ENCODE measurements at regions not wholly inside any gene's neighbourhood (a gene's known extent, or its start where the extent isn't known, plus 50 kb on each side); places are given as distances from the start of the nearest gene placed in this dataset.

DNA sequence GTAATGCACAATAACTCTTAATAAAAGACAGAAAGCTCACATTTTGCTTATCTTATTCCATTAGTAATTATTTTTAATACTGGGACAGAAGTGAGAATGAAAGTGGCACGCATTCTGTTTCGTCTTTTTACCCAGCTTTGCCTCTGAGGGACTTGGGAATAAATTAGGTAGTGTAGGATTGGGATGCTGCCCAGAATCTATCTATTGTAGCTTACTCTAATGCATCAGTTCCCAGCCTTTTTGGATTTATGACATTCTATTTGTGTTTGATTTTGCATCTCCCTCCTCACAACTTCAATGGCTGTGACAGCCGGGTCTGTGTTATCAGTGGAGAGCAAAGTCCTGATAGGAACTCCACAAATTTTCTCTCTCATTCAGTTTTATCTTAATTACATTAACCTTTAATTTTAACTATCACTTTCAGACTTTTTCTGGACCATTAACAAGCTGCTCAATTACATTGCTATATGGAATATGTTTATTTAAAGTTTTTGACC is 62.9 kb upstream of the TULP4 start:
- Histone ChIP-seq H3K4me1 (no peaks in the 10 kb centered on the region), H3K4me3 (no peak overlapping the region), H3K27ac (no peak overlapping the region), H3K4me2 (no peak overlapping the region), H3K9me3 (no peaks in the 10 kb centered on the region)
- CTCF ChIA-PET = interaction anchor here (1.0 kb wide), 1 partner anchor 28 kb away, joined by 3 read pairs; no protein-coding TSS in a partner anchor
- 95% methylated on average over 3 of the region's 3 CpGs for WGBS (ENCODE audit: missing lambda C conversion rate)
- ATAC-seq (no peak), FAIRE-seq (no peak), DNase-seq (ENCODE audit: low read depth in 1 of 2, low spot score in 1 of 2) (no peak)
- POLR2A ChIA-PET = no interaction called here
- TF ChIP-seq, protein P1, sequence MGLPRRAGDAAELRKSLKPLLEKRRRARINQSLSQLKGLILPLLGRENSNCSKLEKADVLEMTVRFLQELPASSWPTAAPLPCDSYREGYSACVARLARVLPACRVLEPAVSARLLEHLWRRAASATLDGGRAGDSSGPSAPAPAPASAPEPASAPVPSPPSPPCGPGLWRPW (IDR thresholded peaks at IDR 0.05) = no peak
- no peak for TF ChIP-seq SREBF2 (IDR thresholded peaks at IDR 0.05)
- no peak for TF ChIP-seq EP300 (IDR thresholded peaks at IDR 0.05)

DNA sequence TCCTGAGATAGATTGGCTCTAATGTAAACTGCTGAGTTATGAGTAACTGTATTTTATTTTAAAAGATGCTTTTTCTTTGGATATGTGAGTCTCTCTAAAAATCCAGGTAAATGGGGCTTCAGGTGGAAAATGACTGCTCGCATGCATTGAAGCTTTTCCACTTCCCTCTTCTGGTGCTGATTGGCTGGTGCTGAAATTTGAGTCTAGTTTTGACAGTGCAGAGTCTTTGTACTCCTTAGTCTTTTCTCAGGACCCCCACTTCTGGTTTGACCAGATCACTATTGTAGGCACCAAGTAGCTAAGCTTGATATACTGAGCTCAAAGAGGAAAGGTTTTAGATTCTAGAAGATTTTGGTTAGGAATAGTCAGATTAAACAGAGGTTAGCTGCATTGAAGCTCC is 60.7 kb upstream of the TULP4 start:
- DNase-seq (ENCODE audit: low read depth in 1 of 2, low spot score in 1 of 2) (no peak), ATAC-seq (no peak), FAIRE-seq (no peak)
- 90% methylated on average over 1 of the region's 1 CpG for WGBS (ENCODE audit: missing lambda C conversion rate)
- POLR2A ChIA-PET = no interaction called here
- Histone ChIP-seq H3K27ac (no peak overlapping the region), H3K4me2 (no peak overlapping the region), H3K9me3 (no peaks in the 10 kb centered on the region), H3K4me1 (no peaks in the 10 kb centered on the region), H3K4me3 (no peak overlapping the region)
- CTCF ChIA-PET = no interaction called here
- TF ChIP-seq ZNF302 (CRISPR knock-in tag; IDR thresholded peaks at IDR 0.05) (no peak), ZC3H11A (IDR thresholded peaks at IDR 0.05) (no peak), POLR2A (IDR thresholded peaks at IDR 0.05; ENCODE audit: low read length) (no peak), RCOR1 (IDR thresholded peaks at IDR 0.05; ENCODE audit: low read depth, low read length) (no peak), JUNB (IDR thresholded peaks at IDR 0.05) (no peak), EP300 (IDR thresholded peaks at IDR 0.05) (no peak), ZSCAN20 (CRISPR knock-in tag; IDR thresholded peaks at IDR 0.05) (no peak), BHLHE40 (IDR thresholded peaks at IDR 0.05; ENCODE audit: low read depth, low read length) (no peak), HEYL (CRISPR knock-in tag; IDR thresholded peaks at IDR 0.05) (no peak), CHD4 (IDR thresholded peaks at IDR 0.05; ENCODE audit: borderline replicate concordance) (no peak), FOXS1 (CRISPR knock-in tag; IDR thresholded peaks at IDR 0.05) (no peak), MAZ (IDR thresholded peaks at IDR 0.05; ENCODE audit: borderline replicate concordance, low read depth, low read length) (no peak), FOSB (CRISPR knock-in tag; IDR thresholded peaks at IDR 0.05) (no peak)
- TF ChIP-seq, protein P2, sequence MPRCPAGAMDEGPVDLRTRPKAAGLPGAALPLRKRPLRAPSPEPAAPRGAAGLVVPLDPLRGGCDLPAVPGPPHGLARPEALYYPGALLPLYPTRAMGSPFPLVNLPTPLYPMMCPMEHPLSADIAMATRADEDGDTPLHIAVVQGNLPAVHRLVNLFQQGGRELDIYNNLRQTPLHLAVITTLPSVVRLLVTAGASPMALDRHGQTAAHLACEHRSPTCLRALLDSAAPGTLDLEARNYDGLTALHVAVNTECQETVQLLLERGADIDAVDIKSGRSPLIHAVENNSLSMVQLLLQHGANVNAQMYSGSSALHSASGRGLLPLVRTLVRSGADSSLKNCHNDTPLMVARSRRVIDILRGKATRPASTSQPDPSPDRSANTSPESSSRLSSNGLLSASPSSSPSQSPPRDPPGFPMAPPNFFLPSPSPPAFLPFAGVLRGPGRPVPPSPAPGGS (IDR thresholded peaks at IDR 0.05) = no peak
- TF ChIP-seq, protein P3, sequence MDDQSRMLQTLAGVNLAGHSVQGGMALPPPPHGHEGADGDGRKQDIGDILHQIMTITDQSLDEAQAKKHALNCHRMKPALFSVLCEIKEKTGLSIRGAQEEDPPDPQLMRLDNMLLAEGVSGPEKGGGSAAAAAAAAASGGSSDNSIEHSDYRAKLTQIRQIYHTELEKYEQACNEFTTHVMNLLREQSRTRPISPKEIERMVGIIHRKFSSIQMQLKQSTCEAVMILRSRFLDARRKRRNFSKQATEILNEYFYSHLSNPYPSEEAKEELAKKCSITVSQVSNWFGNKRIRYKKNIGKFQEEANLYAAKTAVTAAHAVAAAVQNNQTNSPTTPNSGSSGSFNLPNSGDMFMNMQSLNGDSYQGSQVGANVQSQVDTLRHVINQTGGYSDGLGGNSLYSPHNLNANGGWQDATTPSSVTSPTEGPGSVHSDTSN (IDR thresholded peaks at IDR 0.05) = no peak
- TF ChIP-seq, protein P4, sequence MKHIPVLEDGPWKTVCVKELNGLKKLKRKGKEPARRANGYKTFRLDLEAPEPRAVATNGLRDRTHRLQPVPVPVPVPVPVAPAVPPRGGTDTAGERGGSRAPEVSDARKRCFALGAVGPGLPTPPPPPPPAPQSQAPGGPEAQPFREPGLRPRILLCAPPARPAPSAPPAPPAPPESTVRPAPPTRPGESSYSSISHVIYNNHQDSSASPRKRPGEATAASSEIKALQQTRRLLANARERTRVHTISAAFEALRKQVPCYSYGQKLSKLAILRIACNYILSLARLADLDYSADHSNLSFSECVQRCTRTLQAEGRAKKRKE (CRISPR knock-in tag; IDR thresholded peaks at IDR 0.05; ENCODE audit: low read depth) = no peak

DNA sequence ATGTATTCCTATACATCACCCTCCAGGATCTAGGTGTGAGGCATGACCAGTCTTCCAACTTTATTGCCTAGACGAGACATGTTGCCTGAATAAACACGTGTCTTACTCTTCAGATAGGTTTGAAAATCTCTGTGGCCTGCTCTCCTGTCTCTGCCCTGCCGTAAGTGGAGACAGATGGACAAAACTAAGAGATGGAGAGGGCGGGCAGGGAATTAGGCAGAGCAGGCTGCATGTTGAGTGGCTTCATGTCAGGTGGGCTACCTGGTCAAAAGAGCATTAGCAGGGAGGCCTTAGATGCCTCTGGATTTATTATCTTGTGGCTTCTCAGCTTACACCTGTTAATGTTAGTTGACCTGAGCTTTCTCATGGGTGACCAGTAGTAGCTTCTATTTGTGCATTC is 59.0 kb upstream of the TULP4 start:
- TF ChIP-seq MAZ (IDR thresholded peaks at IDR 0.05; ENCODE audit: borderline replicate concordance, low read depth, low read length) (no peak), HDAC2 (IDR thresholded peaks at IDR 0.05) (no peak), EP300 (IDR thresholded peaks at IDR 0.05) (no peak)
- no peak for DNase-seq (ENCODE audit: low read depth in 1 of 2, low spot score in 1 of 2)
- WGBS (ENCODE audit: missing lambda C conversion rate) = 86% methylated on average over 4 of the region's 4 CpGs
- no peak for FAIRE-seq
- Histone ChIP-seq H3K27ac (no peak overlapping the region), H3K4me1 (no peaks in the 10 kb centered on the region), H3K4me3 (no peak overlapping the region), H3K9me3 (no peaks in the 10 kb centered on the region), H3K4me2 (no peak overlapping the region)
- no peak for ATAC-seq
- CTCF ChIA-PET = no interaction called here
- POLR2A ChIA-PET = no interaction called here

All from A549 (cell line).